HT-29 (cell line): ENCODE measurements at regions not wholly inside any gene's neighbourhood (a gene's known extent, or its start where the extent isn't known, plus 50 kb on each side); places are given as distances from the start of the nearest gene placed in this dataset.

ENCODE experiments used
- DNase-seq: peaks from one replicate; pipeline ENCODE4 v3.0.0-alpha.2; 2015; ENCODE audit warnings: low spot score

GRCh38 chr14:54309615-54310014, 87.2 kb upstream of the CDKN3 start:
- DNase-seq: no peak

- DNase-seq: no peak
Measured at GRCh38 chr14:54310151-54310850, 86.5 kb upstream of the CDKN3 start.

- no peak for DNase-seq
Measured at GRCh38 chr14:54310851-54311228, 86.0 kb upstream of the CDKN3 start.

DNA sequence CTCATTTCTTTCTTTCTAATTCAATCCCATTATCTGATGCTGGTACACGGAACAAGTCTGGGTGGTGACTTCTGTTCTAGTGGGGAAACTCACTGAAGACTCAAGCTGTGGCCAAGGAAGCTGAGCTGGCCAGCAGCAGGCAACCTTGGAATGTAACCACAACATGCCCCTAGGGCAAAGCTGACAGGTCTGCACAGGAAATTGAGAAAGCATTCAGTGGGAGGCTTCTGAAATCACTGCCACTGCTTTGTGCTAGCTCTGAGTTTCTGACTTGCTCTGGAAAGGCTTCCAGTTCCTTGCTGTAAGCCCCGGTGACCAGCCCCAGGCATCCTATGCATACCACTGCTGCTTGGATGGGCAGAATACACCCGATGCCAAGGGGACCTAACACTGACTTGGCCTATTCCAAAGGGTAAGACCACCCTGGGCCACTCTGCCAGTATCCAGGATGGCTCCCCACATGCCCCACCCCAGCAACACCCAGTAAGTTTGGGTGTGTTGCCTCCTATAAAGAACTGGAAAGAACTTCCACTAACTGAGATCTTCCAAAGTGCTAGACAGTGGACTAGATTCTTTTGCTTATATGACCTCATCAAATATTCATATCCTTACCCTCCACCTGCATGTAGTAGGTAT, 84.5 kb upstream of the CDKN3 start:
- DNase-seq: peak; percentile 49

- DNase-seq: no peak
Measured at GRCh38 chr14:54314365-54315104, 82.3 kb upstream of the CDKN3 start.

GRCh38 chr14:54316652-54317051, 80.2 kb upstream of the CDKN3 start:
- DNase-seq: no peak

- DNase-seq: no peak
Measured at GRCh38 chr14:54317391-54317790, 79.4 kb upstream of the CDKN3 start.

DNA sequence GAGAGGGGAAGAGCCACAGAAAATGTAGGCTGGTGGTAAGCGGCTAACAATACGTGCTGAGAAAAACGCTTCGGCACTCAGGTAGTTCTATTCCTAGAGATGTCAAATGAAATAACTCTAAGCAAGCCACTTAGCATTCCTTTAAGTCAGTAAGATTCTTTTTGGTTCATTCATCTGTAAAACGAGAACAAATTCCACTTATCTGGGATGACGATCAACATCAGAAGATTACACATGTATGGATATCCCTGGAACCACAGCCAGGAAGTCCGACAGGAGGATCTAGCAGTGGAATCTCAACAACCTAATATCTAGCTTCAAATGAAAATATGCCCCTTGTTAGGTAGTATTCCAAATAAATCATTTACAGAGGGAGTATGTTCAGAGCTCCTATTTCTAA, 74.6 kb upstream of the CDKN3 start:
- no peak for DNase-seq

- DNase-seq: no peak
Measured at GRCh38 chr14:54322701-54323337, 74.0 kb upstream of the CDKN3 start.

DNA sequence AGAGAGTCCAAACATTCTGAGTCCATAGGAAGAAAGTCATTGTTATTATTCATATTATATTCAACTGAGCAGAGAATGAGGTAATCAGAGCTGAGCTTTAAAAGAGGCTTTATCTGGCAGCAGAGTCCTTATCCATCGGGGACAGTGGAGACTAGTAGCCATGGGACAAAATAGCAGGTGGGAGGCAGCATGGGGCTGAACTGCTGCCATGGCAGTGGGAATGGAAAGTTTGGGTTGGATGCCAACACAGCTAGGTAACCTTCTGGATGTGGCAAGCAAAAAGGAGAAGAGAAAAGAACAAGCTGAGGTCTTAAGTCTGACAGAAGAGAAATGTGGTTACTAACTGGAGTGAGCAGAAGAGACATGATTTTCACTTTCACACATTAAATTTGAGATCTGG, 71.0 kb upstream of the CDKN3 start:
- no peak for DNase-seq

- DNase-seq: peak; percentile 65
Measured at GRCh38 chr14:54329082-54329695, 67.6 kb upstream of the CDKN3 start.

- no peak for DNase-seq
Measured at GRCh38 chr14:54330876-54331275, 65.9 kb upstream of the CDKN3 start.

DNA sequence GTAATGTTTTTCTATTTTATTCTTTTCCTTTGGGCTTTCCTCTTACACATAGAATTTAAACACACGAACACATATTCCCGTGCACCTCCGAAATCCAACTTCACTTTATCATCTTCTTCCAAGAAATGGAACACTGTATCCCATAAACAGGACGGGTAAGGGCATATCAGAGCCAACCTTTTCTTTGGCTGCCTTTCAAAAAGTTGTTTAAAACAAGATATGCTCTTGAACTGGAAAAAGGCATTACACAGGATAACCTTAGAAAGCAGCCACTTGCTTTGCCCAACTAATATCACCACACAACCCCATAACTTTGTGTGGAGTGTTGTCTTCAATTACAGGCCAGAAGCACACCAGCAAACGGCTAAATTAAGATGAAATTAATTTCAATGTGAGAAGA, 65.3 kb upstream of the CDKN3 start:
- DNase-seq: no peak

DNA sequence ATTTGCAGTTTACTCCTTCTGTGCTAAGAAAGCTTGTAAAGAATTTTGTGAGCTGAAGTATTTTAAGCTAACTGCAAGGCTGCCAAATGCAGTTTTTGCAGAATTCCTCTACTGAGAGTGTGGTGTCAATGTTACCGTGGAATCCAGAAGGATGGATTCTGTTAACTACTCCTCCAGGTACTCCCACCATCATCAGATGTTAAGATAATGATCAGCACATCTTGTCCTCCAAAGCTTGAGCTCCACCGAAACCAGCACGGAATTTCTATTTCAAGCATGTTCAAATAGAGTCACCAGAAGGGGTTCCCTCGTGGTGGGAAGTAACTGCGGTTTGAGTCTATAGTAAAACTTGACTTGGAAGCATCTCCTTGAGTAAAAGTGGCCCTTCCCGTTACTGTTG, 64.3 kb upstream of the CDKN3 start:
- no peak for DNase-seq

DNA sequence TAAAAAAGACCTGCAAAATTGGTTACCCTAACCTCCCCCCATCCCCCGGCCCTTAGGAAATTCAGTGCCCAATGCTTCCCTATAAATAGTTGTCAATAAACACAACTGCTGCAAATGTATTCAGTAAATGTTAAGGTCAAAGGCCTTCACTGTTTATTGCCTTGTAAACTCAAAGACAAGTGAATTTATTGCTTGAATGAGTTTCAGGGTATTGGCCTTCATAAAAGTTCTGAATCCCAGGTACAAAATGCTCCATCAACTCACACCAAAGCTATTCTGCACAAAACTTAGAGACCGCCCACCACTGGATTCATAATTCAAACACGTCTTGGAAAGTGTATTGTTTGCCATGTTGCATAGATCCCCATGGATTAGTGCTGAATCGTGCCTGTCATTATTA, 63.3 kb upstream of the CDKN3 start:
- peak; percentile 67 for DNase-seq

DNA sequence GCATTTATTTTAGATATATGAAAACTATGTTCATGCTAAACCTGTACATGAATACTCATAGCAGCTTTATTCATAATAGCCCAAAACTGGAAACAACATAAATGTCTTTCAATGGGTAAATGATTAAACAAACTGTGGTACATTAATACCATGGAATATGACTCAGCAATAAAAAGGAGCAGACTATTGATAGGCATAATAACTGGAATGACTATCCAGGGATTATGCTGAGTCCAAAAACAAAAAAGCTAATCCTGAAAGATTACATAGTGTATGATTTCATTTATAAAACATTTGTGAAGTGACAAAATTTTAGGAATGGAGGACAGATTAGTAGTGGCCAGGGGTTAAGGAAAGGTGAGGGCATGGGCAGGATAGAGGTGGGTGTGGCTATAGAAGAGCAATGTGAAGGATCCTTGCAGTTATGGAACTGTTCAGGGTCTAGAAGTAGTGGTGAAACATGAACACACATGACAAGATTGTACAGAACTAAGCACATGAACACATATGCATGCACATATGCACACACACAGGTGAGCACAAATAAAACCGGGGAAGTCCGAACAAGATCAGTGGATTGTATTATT, 61.1 kb upstream of the CDKN3 start:
- DNase-seq: peak; percentile 22

- DNase-seq: no peak
Measured at GRCh38 chr14:54337314-54337713, 59.5 kb upstream of the CDKN3 start.

GRCh38 chr14:54338696-54339317, 58.0 kb upstream of the CDKN3 start:
- DNase-seq: peak; percentile 66

GRCh38 chr14:54339771-54340170, 57.0 kb upstream of the CDKN3 start:
- DNase-seq: no peak

DNA sequence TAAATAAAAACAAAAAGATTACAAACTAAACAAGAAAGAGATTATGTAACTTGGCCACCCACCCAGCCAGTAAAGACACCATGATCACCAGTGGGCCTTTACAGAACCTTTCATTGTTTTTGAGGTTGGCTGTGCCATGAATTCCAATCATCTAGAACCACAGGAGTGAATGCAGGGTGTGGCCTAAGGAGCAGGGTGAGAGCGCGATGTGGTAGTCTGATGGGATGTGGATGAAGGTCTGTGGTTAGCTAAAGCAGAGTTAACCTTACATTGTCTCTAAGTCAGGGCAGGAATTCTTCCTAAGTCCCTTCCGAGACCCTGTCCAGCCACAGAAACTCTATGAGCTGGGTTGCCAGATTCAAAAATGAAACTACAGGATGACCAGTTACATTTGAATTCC, 54.0 kb upstream of the CDKN3 start:
- no peak for DNase-seq
